Left lung (tissue), 4 donors: ENCODE measurements at regions not wholly inside any gene's neighbourhood (a gene's known extent, or its start where the extent isn't known, plus 50 kb on each side); places are given as distances from the start of the nearest gene placed in this dataset.

ENCODE experiments used
- ATAC-seq: fragments of 200-7000 bp; cut with Tn5 transposase; one replicate; pipeline ENCODE4 v1.9.1; 2020; ENCODE audit warnings: moderate library complexity
- DNase-seq, 4 donors: peaks; one replicate each; pipeline ENCODE4 v3.0.0-alpha.2; 2013 to 2020
- H3K27ac ChIP-seq, 2 donors: fragments of 200-600 bp; sonication (generic) in 1 of 2; one replicate each; pipeline versions ENCODE4 v1.5.0 to v1.8.0; 2020 to 2021
- H3K27me3 ChIP-seq, 2 donors: fragments of 200-600 bp; sonication (generic) in 1 of 2; one replicate each; pipeline versions ENCODE4 v1.5.0 to v1.8.0; 2020 to 2021
- H3K36me3 ChIP-seq, 2 donors: fragments of 200-600 bp; sonication (generic) in 1 of 2; one replicate each; pipeline versions ENCODE4 v1.5.0 to v1.8.0; 2020 to 2021
- H3K4me1 ChIP-seq, 2 donors: fragments of 200-600 bp; one replicate each; pipeline ENCODE4 v1.8.0; 2021
- H3K4me3 ChIP-seq, 2 donors: fragments of 200-600 bp; sonication (generic) in 1 of 2; one replicate each; pipeline versions ENCODE4 v1.5.0 to v1.8.0; 2020 to 2021; ENCODE audit warnings: mild to moderate bottlenecking in 1 of 2
- H3K9me3 ChIP-seq, 2 donors: fragments of 200-600 bp; sonication (generic) in 1 of 2; one replicate each; pipeline versions ENCODE4 v1.5.0 to v1.8.0; 2020 to 2021
- CTCF ChIP-seq, 2 donors: fragments of 200-600 bp; sonication (generic) in 1 of 2; IDR thresholded peaks; one replicate each; pipeline versions ENCODE4 v1.5.0 to v1.8.0; 2021; ENCODE audit warnings: antibody characterized with exemption in 2 of 2
- intact Hi-C, 2 donors: fragments of 100-400 bp; cut with DNase I; formaldehyde crosslinking; loops; one replicate each; pipeline versions ENCODE4 v1.11.2 to v1.14.2; 2022
- donor health status: DM: no; HTN: yes; CAD: no.
- donor health status: DM: no; HTN: no; CAD: no.

- TF ChIP-seq CTCF (IDR thresholded peaks at IDR 0.05), result no peak
- ATAC-seq (no peak), DNase-seq (no peak)
- intact Hi-C loops, result no loop called here
- H3K9me3 ChIP-seq, result no peaks in the 10 kb centered on the region
- no peaks in the 10 kb centered on the region for H3K36me3 ChIP-seq
- no peak overlapping the region for H3K4me3 ChIP-seq
- H3K4me1 ChIP-seq, result no peaks in the 10 kb centered on the region
- H3K27ac ChIP-seq, result no peak overlapping the region
- H3K27me3 ChIP-seq, result no peaks in the 10 kb centered on the region
Observed at GRCh38 chr10:29099001-29099400, 189.9 kb upstream of the LYZL1 start.

GRCh38 chr10:29099415-29099814 is 189.5 kb upstream of the LYZL1 start:
- TF ChIP-seq CTCF (IDR thresholded peaks at IDR 0.05), result no peak
- ATAC-seq (no peak), DNase-seq (no peak)
- Histone ChIP-seq H3K27ac (no peak overlapping the region), H3K9me3 (no peaks in the 10 kb centered on the region), H3K4me3 (no peak overlapping the region), H3K4me1 (no peaks in the 10 kb centered on the region), H3K27me3 (no peaks in the 10 kb centered on the region), H3K36me3 (no peaks in the 10 kb centered on the region)
- intact Hi-C loops, result no loop called here

GRCh38 chr10:29100505-29100904 is 188.4 kb upstream of the LYZL1 start:
- no peak overlapping the region for H3K4me3 ChIP-seq
- no peaks in the 10 kb centered on the region for H3K27me3 ChIP-seq
- intact Hi-C loops, result no loop called here
- no peak for TF ChIP-seq CTCF (IDR thresholded peaks at IDR 0.05)
- ATAC-seq (no peak), DNase-seq (no peak)
- no peaks in the 10 kb centered on the region for H3K9me3 ChIP-seq
- H3K4me1 ChIP-seq, result no peaks in the 10 kb centered on the region
- H3K36me3 ChIP-seq, result no peaks in the 10 kb centered on the region
- no peak overlapping the region for H3K27ac ChIP-seq

GRCh38 chr10:29102233-29102632 is 186.6 kb upstream of the LYZL1 start:
- no peak for DNase-seq
- no peak for ATAC-seq
- Histone ChIP-seq H3K9me3 (no peaks in the 10 kb centered on the region), H3K27ac (no peak overlapping the region), H3K27me3 (no peaks in the 10 kb centered on the region), H3K36me3 (no peaks in the 10 kb centered on the region), H3K4me1 (no peaks in the 10 kb centered on the region), H3K4me3 (no peak overlapping the region)
- intact Hi-C loops, result no loop called here
- TF ChIP-seq CTCF (IDR thresholded peaks at IDR 0.05), result no peak

- Histone ChIP-seq H3K4me3 (no peak overlapping the region), H3K27me3 (no peaks in the 10 kb centered on the region), H3K27ac (no peak overlapping the region), H3K4me1 (no peaks in the 10 kb centered on the region), H3K9me3 (no peaks in the 10 kb centered on the region), H3K36me3 (no peaks in the 10 kb centered on the region)
- no peak for ATAC-seq
- DNase-seq, result no peak
- TF ChIP-seq CTCF (IDR thresholded peaks at IDR 0.05), result no peak
- intact Hi-C loops, result no loop called here
Observed at GRCh38 chr10:29102636-29103035, 186.2 kb upstream of the LYZL1 start.
